B cell (primary cell): ENCODE measurements at regions not wholly inside any gene's neighbourhood (a gene's known extent, or its start where the extent isn't known, plus 50 kb on each side); places are given as distances from the start of the nearest gene placed in this dataset.

ENCODE experiments used
- EZH2 ChIP-seq: IDR thresholded peaks from 2 replicates; pipeline ENCODE4 v1.6.1; 2012; ENCODE audit warnings: borderline replicate concordance, low read depth, mild to moderate bottlenecking, moderate library complexity, low read length; ENCODE audit not compliant: insufficient read depth, poor library complexity, severe bottlenecking
- TF ChIP-seq, protein P1 (sequence below): fragments of 200-600 bp; IDR thresholded peaks from one replicate; pipeline ENCODE4 v1.8.0; 2022; ENCODE audit warnings: antibody characterized with exemption, mild to moderate bottlenecking

DNA sequence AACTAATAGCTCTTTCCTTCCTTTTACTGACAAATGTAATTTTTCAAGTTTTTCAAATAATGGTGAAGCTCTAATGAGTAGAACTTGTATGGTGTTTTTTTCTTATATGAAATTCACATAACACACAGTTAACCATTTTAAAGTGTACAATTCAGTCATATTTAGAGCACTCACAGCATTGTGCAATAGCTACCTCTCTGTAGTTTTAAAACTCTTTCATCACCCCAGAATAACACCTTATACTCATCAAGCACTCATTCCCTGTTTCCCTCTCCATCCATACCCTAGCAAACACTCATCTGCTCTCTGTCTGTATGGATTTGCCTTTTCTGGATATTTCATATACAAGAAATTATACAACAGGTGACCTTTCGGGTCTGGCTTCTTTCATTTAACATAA lies 207.9 kb upstream of the SLC38A2 start:
- TF ChIP-seq, protein P1, sequence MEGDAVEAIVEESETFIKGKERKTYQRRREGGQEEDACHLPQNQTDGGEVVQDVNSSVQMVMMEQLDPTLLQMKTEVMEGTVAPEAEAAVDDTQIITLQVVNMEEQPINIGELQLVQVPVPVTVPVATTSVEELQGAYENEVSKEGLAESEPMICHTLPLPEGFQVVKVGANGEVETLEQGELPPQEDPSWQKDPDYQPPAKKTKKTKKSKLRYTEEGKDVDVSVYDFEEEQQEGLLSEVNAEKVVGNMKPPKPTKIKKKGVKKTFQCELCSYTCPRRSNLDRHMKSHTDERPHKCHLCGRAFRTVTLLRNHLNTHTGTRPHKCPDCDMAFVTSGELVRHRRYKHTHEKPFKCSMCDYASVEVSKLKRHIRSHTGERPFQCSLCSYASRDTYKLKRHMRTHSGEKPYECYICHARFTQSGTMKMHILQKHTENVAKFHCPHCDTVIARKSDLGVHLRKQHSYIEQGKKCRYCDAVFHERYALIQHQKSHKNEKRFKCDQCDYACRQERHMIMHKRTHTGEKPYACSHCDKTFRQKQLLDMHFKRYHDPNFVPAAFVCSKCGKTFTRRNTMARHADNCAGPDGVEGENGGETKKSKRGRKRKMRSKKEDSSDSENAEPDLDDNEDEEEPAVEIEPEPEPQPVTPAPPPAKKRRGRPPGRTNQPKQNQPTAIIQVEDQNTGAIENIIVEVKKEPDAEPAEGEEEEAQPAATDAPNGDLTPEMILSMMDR: no peak
- TF ChIP-seq EZH2: no peak
